GM21825 (cell line): ENCODE measurements at regions not wholly inside any gene's neighbourhood (a gene's known extent, or its start where the extent isn't known, plus 50 kb on each side); places are given as distances from the start of the nearest gene placed in this dataset.

ENCODE experiments used
- ATAC-seq: cut with Tn5 transposase; IDR thresholded peaks from one replicate; pipeline ENCODE4 v1.9.1; 2021; ENCODE audit warnings: mild to moderate bottlenecking, moderate library complexity; ENCODE audit not compliant: unreplicated experiment

DNA sequence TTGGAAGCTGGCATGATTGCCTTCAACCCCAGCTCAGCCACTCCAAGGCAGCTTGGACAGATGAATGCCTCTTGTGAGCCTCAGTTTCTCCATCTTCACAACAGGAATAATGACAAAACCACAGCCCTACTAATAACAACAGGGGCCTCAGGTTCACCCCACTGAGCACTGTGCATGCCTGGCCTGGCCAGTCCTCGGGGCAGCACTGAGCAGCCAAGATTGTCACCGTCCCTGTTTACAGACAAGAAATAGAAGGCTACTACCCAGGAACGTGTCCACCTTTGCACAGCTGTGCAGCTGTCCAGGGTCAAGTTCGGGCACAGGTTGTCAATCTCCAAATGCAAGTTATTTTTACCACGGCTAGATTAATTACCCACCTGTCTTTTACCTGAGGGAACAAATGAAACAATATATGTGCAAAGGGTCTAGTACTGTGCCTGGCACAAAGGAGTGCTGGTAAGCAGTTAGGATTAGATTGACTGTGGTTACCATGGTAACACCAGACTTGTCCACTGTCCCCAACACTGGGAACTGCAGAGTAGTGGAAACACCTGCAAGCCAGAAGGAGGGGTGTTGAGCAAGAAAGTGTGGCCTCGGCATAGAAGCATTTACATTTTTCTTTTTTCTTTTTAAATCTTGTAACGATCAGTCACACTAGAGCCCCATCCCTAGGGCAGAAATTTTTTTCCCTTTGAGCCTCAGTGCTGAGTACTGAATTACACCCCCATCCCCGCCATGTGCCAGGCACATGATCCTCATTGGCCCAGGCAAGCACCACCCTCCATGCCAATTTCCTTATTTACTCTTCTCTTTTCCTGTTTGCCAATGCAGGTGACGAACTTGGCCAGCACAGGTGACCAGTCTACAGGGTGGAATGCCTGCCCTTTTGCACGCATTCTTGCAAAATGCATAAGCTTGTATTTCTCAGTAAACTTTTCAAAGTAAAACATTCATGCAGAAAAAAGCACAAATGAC, 66.3 kb upstream of the SLC6A6 start:
- ATAC-seq, result no peak

DNA sequence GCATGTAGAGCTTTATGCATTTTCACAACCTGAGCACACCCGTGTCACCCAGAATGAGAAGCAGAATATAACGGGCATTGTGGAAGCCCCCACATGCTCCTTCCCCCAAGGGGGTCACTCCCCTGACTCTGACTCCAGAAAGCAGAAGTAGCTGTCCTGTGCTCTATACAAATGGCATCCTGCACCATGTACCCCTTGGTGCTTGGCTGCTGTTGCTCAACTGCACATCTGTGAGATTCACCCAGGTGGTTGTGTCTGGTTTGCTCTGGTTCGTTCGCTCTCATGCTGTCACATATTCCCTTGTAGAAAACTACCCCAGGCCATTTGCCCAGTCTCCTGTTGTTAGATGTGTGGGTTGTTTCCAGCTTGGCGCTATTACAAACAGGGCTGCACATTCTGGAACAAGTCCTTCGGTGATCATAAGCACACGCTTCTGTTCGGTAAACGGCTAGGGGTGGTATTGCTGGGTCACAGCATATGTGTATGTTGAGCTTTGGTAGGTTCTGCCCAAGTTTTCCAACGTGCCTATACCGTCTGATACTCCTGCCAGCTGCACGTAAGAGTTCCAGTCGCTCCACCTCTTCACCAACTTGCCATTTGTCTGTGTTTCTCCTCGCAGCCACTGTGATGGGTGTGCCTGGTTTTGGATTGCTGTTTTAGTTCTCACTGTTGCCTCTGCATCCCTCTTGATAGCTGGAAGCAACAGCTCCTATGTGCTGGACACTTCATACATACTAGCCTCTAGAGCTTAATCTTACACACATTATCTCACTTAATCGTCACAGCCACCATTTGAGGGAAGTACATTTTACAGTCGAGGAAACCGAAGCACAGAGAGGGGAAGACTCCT, 65.4 kb upstream of the SLC6A6 start:
- no peak for ATAC-seq

GRCh38 chr3:14337828-14338227, 64.6 kb upstream of the SLC6A6 start:
- no peak for ATAC-seq

- ATAC-seq, result no peak
These were observed 64.2 kb upstream of the SLC6A6 start for GRCh38 chr3:14338242-14338641.

DNA sequence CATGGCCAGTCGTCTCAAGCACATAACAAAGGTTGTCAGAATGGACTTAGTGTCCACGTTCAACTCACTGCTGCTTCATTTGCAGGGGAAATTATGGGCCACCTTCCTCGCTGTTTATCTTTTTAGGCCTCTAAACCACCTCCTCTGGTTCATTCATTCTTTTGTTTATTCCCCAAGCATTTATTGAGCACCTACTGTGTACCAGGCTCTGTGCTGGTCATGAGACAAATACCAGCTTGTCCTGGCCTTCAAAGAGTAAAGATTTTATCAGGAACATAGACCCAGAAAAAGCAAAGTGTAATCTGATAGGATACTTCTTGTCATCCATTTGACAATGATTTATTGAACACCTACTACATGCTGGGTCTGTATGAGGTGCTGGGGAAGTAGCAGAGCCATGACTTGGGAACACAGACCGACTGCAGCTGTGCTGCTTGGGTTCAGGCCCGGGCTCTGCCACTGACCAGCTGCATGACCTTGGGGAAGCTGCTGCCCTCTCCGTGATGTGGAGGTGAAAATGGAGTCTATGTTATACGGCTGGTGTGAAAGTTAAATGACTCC, 63.4 kb upstream of the SLC6A6 start:
- ATAC-seq, result no peak

- no peak for ATAC-seq
These were observed 61.3 kb upstream of the SLC6A6 start for GRCh38 chr3:14340960-14341708.

DNA sequence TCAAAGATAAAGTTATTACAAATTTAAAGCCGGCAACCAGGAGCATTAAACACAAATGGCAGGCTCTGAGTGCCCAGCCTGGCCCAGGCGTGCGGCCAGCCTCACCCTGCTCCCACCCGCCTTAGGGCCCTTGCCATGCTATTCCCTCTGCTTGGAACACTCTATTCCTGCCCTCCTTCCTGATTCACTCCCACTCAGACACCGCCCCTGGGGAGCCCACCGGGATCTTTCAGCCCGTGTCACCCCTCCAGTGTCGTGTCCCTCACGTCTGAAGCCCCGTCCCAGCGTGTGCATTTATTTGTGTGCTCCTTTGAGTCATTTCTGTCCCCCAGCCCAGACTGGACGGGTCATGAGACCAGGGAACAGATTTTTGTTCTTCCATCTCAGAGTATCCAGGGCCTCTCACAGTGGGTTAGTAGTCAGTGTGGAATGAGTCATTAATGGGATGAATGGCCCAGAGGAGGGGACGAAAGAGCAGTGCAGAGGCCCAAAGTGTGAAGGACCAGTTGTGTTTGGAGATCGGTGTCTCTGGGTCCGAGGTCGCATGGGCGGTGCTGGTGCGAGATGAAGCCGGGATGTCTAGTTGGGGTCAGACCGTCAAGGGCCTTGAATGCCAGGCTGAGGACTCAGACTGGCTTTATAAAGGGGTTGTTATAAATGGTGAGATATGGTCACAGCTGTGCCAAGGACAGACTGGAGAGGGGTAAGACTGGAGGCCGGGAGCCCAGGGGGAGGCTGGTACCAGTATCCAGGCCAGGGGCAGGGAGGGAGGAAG, 58.9 kb upstream of the SLC6A6 start:
- no peak for ATAC-seq

GRCh38 chr3:14344351-14344750, 58.1 kb upstream of the SLC6A6 start:
- ATAC-seq, result no peak

- ATAC-seq, result no peak
These were observed 56.8 kb upstream of the SLC6A6 start for GRCh38 chr3:14345496-14346150.

- ATAC-seq, result no peak
These were observed 56.2 kb upstream of the SLC6A6 start for GRCh38 chr3:14346191-14346590.

DNA sequence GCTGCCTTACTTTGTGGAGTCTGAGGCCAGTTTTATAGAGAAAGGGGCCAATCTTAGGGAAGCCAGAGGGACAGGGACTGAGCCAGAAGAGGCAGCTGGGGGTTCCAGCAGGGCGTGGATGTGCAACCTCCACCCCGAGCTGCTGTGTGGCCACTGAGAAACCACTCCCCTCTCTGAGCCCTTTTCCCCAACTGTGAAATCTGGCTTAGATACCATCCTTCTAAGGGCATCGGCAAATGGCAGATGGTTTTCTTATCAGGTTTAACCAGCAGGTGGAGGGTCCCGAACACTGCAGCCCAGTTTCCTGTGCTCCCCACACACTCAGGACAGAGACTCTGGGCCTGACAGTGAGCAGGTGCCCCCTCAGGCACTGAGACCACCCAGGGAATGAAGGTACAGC, 55.8 kb upstream of the SLC6A6 start:
- no peak for ATAC-seq

DNA sequence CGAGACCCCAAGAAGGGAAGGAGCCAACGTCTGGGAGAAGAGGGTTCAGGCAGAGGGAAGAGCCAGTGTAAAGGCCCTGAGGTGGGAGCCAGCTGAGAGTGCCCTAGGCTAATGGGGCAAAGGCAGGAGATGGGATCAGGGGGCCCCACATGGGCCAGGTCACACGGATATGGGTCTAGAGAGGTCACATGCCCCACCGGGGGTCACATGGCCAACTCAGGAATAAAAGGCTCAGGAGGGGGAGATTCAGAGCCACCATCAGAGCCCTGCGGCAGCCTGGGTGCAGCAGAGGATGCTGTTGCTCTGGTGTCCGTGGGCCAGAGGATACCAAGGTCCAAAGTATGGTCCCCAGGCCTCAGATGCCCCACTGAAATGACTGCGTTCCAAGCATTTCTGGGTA, 55.3 kb upstream of the SLC6A6 start:
- ATAC-seq, result no peak

DNA sequence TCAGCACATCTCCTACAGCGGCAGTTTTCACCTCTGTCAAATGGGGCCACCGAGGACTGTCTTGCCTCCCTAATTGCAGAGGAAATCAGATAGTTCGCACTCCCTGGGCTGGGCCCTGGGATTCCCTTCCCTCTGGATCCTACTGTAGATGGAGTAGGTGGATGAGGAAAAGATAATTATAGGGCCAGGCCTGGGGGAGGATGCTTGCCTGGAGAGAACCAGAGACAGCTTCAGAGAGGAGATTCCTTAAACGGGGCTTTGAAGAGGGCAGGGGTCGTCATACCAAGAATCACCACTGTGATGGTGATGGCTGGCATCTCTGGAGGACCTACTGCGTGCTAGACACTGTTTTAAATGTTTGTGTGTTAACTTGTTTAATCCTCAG, 50.8 kb upstream of the SLC6A6 start:
- ATAC-seq, result no peak

DNA sequence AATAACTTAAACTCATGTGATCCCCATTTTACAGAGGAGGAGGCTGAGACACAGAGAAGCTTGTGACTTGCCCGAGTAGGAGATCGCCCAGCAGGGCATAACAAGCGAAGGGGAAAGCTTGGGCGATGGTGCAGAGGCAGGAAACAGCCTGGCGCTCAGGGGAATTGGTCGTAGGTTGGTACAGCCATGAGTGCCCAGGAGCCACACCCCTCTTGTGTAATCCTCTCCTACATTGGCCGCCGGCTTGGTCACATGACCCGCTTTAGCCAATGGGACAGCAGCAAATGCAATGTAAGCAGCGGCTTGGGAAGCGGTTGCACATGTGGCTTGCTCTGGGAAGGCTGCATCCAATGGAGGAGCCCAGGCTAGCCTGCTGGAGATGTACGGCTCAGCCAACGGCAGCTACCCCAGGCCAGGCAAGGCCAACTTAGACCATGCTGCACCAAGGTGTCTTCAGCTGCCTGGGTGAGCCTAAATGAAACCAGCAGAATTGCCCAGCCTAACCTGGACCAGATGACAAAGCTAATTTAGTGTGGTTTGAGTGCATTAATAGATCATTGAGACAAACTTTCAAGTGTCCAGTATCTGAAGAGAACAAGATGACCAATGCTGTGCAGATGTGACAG, 50.3 kb upstream of the SLC6A6 start:
- ATAC-seq, result no peak
